GM13977 (cell line): ENCODE measurements at regions not wholly inside any gene's neighbourhood (a gene's known extent, or its start where the extent isn't known, plus 50 kb on each side); places are given as distances from the start of the nearest gene placed in this dataset.
A peak's percentile ranks its signal among the peaks of the same experiment; 100 is the strongest.

Source experiments
- DNase-seq: peaks from one replicate; pipeline ENCODE4 v3.0.0; 2012; ENCODE audit warnings: low spot score
- CTCF ChIP-seq: IDR thresholded peaks from 2 replicates; pipeline ENCODE4 v1.5.1; 2012; ENCODE audit warnings: mild to moderate bottlenecking, control low read depth; ENCODE audit not compliant: insufficient read depth; ENCODE audit errors: extremely low read depth, missing control alignments
- in situ Hi-C: fragments of 300-500 bp; cut with MboI; formaldehyde crosslinking; loops from one replicate; pipeline ENCODE4 v1.12.0; 2022; ENCODE audit warnings: low sequenced_read_pairs, low pct_unique_long_range_greater_than_20kb, mixed read lengths, inconsistent platforms; ENCODE audit not compliant: unreplicated experiment

GRCh38 chr5:42974536-42974935 is 65.6 kb downstream of the ANXA2R start:
- DNase-seq = no peak
- no peak for TF ChIP-seq CTCF
- in situ Hi-C loops = no loop called here

- peak; percentile 6 for TF ChIP-seq CTCF
- in situ Hi-C loops = no loop called here
- DNase-seq = no peak
Observed at GRCh38 chr5:42970636-42971559, 69.2 kb downstream of the ANXA2R start.

- in situ Hi-C loops = no loop called here
- TF ChIP-seq CTCF = no peak
- no peak for DNase-seq
Observed at GRCh38 chr5:42965934-42966333, 74.2 kb downstream of the ANXA2R start.

GRCh38 chr5:42963412-42963811 is 76.7 kb downstream of the ANXA2R start:
- in situ Hi-C loops = no loop called here
- DNase-seq = no peak

GRCh38 chr5:42962124-42962523 is 78.0 kb downstream of the ANXA2R start:
- no peak for DNase-seq
- no peak for TF ChIP-seq CTCF
- in situ Hi-C loops = no loop called here

More at GRCh38 chr5:42963412-42963811, 76.7 kb downstream of the ANXA2R start:
- no peak for TF ChIP-seq CTCF

- in situ Hi-C loops = no loop called here
- TF ChIP-seq CTCF = no peak
- no peak for DNase-seq
Observed at GRCh38 chr5:42960506-42960905, 79.6 kb downstream of the ANXA2R start.
